Body of pancreas (tissue), 4 donors: ENCODE measurements at regions not wholly inside any gene's neighbourhood (a gene's known extent, or its start where the extent isn't known, plus 50 kb on each side); places are given as distances from the start of the nearest gene placed in this dataset.

Experiments
- POLR2A ChIP-seq, 3 donors: fragments of 450-650 bp; IDR thresholded peaks; one replicate each; pipeline ENCODE4 v1.6.1; 2016; ENCODE audit warnings: antibody characterized with exemption in 3 of 3, mild to moderate bottlenecking in 2 of 3
- TF ChIP-seq, protein P1 (sequence below), 7 experiments: fragments of 450-650 bp in 4 of 7; fragments of 200-600 bp in 3 of 7; sonication (generic) in 3 of 7; IDR thresholded peaks; one replicate each; pipeline ENCODE4 v1.5.1; 2016 to 2019; ENCODE audit warnings: antibody characterized with exemption in 7 of 7

DNA sequence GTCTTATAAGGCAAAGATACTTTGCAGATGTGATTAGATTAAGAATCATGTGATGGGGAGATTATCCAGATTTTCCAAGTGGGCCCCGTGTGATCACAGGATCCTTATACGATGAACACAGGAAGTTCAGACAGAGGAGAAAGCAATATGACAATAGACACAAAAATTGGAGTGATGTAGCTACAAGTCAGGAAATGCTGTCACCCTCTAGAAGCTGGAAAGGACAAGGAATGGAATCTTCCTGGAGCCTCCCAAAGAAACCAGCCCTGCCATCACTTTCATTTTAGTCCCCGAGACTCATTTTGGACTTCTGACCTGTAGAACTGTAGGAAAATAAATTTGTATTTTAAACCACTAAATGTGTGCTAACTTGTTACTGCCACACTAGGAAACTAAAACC, 61.9 kb upstream of the C1orf21 start:
- TF ChIP-seq, protein P1, sequence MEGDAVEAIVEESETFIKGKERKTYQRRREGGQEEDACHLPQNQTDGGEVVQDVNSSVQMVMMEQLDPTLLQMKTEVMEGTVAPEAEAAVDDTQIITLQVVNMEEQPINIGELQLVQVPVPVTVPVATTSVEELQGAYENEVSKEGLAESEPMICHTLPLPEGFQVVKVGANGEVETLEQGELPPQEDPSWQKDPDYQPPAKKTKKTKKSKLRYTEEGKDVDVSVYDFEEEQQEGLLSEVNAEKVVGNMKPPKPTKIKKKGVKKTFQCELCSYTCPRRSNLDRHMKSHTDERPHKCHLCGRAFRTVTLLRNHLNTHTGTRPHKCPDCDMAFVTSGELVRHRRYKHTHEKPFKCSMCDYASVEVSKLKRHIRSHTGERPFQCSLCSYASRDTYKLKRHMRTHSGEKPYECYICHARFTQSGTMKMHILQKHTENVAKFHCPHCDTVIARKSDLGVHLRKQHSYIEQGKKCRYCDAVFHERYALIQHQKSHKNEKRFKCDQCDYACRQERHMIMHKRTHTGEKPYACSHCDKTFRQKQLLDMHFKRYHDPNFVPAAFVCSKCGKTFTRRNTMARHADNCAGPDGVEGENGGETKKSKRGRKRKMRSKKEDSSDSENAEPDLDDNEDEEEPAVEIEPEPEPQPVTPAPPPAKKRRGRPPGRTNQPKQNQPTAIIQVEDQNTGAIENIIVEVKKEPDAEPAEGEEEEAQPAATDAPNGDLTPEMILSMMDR (IDR thresholded peaks at IDR 0.05): no peak
- TF ChIP-seq POLR2A (IDR thresholded peaks at IDR 0.05): no peak
